ENCODE measurements at regions not wholly inside any gene's neighbourhood (a gene's known extent, or its start where the extent isn't known, plus 50 kb on each side); places are given as distances from the start of the nearest gene placed in this dataset.
"Not testable (repeated sequence)": the region's sequence is repeated elsewhere in the genome, so short reads cannot be mapped to it uniquely, and the experiment has no call there.

DNA sequence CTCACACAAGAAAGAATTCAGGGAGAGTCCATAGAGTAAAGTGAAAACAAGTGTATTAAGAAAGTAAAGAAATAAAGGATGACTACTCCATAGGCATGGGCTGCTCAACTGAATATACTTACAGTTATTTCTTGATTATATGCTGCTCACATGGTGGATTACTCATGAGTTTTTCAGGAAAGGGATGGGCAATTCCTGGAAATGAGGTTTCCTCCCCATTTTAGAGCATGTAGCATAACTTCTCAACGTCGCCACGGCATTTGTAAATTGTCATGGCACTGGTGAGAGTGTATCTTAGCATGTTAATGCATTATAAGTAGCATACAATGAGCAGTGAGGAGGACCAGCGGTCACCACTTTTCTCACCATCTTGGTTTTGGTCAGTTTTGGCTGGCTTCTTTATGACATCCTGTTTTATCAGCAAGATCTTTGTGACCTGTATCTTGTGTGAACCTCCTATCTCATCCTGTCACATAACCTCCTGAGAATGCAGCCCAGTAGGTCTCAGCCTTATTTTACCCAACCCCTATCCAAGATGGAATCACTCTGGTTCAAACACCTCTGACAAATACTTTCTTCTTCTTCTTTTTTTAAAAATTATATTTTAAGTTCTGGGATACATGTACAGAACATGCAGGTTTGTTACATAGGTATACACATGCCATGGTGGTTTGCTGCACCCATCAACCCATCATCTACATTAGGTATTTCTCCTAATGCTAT lies 849.7 kb downstream of the TBL1XR1 start:
- no peak for DNase-seq (ENCODE audit: low read depth, low spot score)

DNA sequence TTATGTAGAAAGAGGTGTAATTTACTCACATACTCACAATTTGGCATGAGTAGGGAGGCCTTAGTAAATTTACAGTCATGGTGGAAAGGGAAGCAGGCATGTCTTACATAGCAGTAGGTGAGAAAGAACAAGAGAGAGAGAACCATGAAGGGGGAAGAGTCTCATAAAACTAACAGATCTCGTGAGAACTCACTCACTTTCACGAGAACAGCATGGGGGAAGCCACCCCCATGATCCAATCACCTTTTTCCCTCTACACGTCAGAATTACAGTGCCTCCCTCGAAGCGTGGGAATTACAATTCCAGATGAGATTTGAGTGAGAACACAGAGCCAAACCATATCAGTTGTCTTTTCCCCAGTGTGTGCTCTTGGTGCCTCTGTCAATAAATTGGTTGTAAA lies 855.3 kb downstream of the TBL1XR1 start:
- DNase-seq (ENCODE audit: low read depth, low spot score) = no peak

DNA sequence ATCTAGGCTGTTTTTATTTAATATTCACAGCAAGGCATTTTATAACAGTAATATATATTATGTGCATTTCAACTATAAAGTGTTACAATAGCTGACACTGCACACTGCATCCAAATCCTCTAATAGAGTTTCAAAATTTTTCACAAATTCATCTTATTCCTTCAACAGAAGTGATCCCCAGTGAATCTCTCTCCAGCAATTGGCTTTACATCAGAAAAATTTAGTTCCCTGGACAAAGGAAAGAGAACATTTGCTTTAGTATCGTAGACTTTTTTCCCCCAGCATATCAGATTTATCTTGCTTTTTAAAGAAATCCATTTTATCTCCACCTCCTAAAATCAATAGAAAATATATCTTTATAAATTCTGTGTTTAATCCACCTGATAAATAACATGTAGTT lies 868.6 kb downstream of the TBL1XR1 start:
- no peak for DNase-seq (ENCODE audit: low read depth, low spot score)

DNA sequence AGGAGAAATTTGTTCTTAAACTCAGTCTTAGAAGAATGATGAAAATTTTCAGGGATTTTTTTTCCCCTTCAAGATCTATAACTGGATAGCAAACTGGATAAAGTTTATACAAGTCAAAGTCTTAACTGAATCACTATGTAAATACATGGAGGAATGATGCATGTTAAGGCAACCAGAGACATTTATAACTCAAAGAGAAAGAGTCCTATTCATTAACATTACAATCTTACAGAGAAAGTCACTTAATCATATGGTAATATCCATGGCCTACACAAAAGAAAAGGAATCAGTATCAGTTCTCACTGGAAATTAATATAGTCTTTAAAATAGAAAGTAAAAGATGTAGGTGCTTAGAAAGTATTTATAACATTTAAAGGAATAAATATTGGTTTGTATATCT lies 869.1 kb downstream of the TBL1XR1 start:
- DNase-seq (ENCODE audit: low read depth, low spot score) = no peak

DNA sequence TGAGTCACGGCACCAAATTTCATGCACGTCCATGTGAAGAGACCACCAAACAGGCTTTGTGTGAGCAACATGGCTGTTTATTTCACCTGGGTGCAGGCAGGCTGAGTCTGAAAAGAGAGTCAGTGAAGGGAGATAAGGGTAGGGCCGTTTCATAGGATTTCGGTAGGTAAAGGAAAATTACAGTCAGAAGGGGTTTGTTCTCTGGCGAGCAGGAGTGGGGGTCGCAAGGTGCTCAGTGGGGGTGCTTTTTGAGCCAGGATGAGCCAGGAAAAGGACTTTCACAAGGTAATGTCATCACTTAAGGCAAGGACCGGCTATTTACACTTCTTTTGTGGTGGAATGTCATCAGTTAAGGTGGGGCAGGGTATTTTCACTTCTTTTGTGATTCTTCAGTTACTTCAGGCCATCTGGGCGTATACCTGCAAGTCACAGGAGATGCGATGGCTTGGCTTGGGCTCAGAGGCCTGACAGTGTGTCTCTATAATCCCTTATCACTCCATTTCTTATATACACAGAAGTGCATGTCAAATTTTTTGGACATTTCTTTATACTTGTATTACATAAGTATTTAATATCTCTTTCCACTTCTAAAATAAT lies 870.3 kb downstream of the TBL1XR1 start:
- not testable (repeated sequence) for DNase-seq (ENCODE audit: low read depth, low spot score)

DNA sequence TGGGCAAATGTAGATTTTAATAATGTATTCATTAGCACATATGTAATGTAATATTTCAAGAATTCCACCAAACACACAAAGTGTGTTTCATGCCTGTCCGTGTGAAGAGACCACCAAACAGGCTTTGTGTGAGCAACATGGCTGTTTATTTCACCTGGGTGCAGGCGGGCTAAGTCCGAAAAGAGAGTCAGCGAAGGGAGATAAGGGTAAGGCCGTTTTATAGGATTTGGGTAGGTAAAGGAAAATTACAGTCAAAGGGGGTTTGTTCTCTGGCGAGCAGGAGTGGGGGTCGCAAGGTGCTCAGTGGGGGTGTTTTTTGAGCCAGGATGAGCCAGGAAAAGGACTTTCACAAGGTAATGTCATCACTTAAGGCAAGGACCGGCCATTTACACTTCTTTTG lies 875.8 kb downstream of the TBL1XR1 start:
- DNase-seq (ENCODE audit: low read depth, low spot score) = not testable (repeated sequence)

DNA sequence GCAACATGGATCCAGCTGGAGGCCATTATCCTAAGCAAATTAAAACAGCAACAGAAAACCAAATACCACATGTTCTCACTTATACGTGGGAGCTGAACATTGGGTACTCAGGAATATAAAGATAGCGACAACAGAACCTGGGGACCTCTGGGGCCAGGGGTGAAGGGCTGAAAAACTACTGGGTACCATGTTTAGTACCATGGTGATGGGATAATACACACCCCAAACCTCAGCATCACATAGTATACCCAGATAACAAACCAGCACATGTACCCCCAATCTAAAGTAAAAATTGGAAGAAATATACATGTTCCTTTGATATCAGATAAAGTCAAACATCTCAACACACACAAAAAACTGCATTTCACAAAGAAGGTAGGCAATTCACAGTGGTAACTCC lies 876.2 kb downstream of the TBL1XR1 start:
- DNase-seq (ENCODE audit: low read depth, low spot score) = no peak

DNA sequence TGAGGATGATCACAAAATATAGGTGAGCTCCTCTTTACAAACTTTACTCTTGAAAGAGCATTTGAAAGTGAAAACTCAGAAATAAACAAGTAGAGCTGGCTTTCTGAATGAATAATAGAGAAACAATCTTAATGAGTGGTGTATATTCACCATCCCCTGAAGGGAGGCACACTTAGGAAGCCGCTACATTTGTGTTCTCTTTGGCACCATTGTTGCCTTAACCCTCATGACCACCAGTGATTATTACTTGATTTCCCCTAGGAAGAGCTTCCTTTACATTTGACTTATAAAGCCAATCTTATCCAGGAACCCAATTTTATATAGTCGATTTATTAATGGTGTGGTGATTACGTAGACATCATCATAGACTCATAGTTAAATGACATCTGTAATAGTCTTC lies 883.9 kb downstream of the TBL1XR1 start:
- no peak for DNase-seq (ENCODE audit: low read depth, low spot score)

DNA sequence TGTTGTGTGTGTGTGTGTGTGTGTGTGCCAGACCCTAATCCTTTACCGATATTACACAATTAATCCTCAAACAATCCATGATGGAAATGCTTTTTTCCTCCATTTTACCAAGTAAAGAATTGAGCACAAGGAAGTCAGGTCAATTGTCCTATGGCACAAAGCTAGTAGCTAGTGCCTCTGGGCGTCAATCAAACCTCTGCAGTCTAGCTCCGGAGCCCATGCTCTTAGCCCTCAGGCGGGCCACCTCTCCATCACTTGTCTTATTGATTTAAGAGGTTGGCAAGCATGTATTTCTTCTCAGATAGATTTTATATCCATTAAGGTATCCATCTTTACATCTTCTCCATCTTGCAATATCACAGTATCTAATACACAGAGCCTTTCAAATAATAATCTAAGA lies 886.6 kb downstream of the TBL1XR1 start:
- DNase-seq (ENCODE audit: low read depth, low spot score) = no peak

DNA sequence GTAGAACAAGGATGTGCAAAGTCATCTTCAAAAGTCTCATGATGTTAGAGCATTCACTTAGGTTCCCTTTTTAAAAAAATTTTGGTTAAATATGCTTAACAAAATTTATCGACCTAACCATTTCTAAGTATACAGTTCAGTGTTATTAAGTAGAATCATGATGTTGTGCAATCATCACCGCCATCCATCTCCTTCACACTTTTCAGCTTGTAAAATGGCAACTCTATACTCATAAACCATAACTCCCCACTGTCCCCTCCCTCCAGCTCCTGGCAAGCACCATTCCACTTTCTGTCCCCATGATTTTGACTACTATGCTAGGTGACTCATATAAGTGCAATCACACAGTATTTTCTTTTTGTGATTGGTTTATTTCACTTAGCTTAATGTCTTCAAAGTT lies 895.0 kb downstream of the TBL1XR1 start:
- DNase-seq (ENCODE audit: low read depth, low spot score) = no peak

DNA sequence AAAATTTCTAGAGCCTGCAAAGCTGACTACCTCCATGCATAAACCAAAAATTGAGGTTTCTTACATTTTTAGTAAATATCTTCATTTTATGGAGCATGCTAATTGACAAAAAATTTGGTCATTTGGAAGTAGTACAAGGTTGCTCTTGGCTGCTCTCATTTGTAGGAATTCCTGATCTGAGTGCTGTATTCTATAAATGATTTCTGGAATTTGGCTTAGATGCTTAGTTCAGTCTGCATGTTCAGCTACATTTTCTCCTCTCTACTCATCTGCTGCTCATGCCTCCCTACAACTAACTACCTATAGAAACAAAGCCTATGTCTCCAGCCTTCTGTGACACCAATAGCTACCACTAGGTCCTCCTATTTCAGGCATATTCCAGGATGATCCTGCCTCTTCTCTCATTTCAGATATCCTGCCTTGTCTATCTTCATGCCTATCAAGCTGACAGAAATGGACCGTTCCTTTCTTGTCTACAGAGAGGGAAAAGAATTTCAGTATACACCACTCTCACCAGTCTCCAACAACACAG lies 901.1 kb downstream of the TBL1XR1 start:
- no peak for DNase-seq (ENCODE audit: low read depth, low spot score)

DNA sequence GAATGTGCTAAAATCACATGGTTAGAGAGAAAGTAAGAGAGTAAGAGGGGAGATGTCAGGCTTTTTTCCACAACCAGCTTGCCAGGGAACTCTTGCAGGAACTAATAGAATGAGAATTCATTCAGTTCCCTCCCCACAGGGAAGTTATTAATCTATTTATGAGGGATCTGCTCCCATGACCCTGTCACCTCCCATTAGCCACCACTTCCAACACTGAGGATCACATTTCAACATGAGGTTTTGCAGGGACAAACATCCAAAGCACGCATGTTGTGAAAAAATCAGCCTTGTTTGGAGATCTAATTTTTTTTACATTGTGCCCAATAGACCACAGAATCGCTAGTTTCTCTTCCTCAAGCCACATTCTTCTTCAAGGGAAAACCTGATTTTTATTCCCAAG lies 904.0 kb downstream of the TBL1XR1 start:
- DNase-seq (ENCODE audit: low read depth, low spot score) = no peak

DNA sequence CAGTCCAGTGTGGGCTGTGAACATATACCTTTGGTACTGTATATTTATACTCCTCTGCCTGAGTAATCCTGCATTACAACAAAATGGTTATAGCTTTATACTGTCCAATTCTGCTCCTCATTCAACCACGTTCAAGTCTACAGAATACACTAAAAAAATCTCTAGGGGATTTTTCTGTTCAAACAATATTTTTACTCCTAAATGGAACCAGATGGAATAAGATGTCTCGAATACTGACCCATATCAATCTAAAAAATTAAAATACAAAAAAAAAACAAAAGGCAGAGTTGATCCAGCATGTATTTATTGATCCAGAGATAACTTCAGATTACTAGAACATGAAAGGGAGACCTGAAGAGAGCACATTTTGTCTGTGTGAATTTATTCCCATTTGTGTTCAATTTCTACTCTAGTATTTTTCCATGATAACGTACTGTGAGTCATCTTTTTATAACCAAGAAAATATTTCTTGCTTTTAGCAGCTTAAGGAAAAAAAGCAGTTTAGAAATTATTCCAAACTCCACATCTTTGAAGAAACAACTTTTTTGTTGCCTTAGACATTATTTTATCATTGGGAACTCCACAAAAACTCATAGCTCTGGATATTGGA lies 910.7 kb downstream of the TBL1XR1 start:
- DNase-seq (ENCODE audit: low read depth, low spot score) = peak; percentile 12

DNA sequence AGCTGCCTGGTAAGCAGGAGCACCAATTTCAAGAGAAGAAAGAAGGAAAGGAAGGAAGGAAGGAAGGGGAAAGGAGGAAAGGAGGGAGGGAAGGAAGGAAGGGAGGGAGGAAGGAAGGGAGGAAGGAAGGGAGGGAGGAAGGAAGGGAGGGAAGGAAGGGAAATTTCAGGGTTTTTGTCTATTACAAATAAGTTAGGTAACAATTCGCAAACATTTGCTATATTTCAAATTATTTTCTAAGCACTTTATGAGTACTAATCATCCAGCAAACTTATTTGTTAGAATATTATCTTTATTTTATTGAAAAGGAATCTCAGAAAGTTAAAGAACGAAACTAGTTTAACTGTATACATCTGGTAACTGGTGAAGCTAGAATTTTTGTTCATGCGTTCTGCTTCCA lies 921.7 kb downstream of the TBL1XR1 start:
- DNase-seq (ENCODE audit: low read depth, low spot score) = no peak

DNA sequence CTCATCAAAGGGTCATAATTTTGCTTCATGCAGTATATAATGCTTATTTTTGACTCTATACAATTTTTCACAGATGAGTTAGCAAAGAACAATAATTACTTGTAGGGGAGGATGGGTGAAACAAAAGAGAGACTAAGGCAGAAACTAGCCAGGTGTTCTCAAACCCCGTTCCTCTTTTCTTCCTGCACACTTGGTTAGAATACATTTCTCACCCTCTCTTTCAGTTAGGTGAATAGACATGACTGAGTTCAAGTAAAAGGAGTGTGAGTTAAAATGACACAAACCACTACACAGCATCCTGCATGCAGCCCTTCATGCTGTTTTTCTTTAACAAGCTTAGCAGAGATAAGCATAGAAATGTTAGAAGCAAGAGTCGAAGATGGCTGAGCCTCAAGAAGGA lies 922.2 kb downstream of the TBL1XR1 start:
- no peak for DNase-seq (ENCODE audit: low read depth, low spot score)

DNA sequence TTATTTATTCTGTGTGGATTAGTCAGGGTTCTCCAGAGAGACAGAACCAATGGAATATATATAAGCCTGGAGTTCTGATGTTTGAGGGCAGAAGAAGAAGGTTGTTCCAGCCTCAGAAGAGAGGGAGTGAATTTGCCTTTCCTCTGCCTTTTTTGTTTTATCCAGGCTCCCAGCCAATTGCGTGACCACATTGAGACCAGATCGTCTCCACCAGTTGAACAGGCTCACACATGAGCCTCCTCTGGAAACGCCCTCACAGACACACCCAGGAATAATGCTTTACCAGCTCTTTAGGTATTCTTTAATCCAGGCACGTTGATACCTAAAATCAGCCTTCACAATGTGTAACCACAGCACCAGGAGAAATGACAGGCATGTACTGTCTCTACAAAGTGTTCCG lies 923.1 kb downstream of the TBL1XR1 start:
- DNase-seq (ENCODE audit: low read depth, low spot score) = no peak

DNA sequence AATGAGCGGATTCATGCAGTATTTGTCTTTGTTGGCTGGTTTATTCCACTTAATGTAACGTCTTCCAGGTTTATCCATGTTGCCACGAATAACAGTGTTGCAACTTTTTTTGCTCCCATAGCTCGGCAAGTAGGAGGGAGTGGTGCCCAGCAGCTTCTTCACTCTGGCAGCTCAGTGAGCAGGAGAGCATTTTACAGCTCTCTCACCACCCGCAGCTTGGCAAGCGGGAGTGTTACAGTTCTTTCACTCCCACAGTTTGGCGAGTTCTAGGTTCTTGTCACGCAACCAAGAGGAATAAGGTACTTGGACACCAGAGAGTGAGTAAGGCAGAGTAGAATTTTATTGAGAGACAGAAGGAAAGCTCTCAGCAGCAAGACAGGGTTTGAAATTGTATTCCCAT lies 935.2 kb downstream of the TBL1XR1 start:
- DNase-seq (ENCODE audit: low read depth, low spot score) = no peak

DNA sequence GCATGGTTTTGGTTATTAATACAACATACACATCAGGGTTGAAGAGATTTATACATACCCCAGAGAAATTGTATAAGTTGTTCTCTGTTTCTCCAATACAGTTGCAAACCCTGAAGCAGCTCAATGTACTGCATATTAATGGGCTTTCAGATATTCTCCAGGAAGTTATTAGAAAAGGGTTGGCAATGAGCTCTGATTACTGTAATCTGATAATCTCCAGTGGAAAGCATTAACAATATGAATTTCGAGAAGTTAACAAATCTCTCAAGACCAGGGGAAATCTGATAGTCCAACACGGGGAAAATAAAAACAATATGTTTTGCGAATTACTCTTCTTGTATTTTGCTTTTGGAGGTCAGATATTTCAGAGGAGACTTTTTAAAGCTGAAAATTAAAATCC lies 950.1 kb downstream of the TBL1XR1 start:
- DNase-seq (ENCODE audit: low read depth, low spot score) = no peak

DNA sequence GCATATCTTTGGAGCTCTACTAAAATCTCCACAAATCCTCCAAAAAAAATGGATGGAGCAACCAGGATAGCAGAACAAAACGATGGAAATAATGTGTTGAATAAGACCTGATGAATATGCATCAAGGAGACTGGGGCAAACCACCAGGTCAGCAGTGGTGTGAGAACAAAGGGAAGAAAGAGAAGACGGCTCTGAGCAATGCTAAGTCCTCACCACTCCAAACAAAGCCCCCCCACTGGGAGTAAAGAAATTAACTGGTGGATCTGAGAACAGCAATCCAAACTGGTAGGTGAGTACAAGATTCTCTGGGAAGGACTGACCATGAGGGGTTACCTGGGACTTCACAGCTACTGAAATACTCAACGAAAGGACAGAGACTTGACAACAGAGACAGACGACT lies 977.3 kb downstream of the TBL1XR1 start:
- DNase-seq (ENCODE audit: low read depth, low spot score) = no peak

DNA sequence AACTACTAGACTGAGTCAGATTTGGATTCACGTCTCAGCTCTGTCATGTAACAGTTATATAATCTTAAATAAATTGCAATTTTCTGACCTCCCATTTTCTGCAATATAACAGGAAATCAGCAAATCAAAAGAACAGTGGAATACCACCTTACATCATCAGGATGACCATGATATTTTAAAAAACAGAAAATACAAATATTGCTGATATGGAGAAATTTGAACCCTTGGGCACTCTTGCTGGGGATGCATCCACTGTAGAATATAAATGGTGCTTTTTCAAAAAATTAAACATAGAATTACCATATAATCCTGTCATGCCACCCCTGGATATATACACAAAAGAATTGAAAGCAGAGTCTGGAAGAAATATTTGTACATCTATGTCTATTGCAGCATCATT lies 982.5 kb downstream of the TBL1XR1 start:
- no peak for DNase-seq (ENCODE audit: low read depth, low spot score)

DNA sequence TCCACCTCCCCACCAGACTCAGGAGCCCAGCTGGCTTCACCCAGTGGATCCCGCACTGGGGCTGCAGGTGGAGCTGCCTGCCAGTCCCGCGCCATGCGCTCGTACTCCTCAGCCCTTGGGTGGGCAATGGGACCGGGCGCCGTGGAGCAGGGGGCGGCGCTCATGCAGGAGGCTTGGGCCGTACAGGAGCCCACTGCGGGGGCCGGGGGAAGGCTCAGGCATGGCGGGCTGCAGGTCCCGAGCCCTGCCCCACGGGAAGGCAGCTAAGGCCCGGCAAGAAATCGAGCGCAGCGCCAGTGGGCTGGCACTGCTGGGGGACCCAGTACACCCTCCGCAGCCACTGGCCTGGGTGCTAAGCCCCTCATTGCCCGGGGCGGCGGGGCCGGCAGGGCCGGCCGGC lies 984.0 kb downstream of the TBL1XR1 start:
- DNase-seq (ENCODE audit: low read depth, low spot score) = not testable (repeated sequence)

DNA sequence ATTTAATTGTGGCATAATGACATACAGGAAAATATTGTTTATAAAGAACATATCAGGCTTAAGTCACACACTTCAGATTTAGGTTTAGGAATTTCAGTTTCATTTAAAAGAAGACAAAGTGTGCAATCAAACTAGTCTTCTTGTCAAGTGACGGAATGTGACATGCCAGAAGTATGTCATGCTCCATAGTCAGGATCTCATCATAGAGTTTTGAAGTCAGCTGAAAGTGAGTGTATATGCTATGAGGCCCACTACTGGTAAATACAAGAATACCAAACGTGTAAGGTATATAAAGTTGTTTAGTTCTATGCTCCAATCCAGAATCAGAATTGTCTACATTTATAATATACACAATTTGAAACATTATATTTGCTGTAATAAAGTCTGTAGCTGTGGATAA lies 988.4 kb downstream of the TBL1XR1 start:
- no peak for DNase-seq (ENCODE audit: low read depth, low spot score)

DNA sequence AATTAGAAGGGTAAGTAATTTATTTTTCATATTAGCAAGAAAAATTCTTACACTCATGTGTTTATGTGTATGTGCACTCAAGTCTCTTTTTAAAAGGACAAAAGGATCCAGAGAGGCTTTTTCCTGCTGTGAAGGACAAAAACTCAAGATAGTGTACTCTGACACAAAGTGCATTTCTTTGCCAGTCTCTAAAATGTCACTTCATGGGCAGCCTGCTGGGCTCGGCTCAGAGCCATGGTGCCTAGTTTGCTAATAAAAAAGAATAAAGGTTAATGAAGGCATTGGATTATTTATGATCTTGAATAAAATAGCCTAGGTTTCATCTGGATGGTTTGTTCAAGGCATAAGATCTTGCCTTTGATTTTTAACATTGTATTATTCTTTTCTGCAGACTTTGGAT lies 989.0 kb downstream of the TBL1XR1 start:
- DNase-seq (ENCODE audit: low read depth, low spot score) = no peak
